ENCODE measurements at regions not wholly inside any gene's neighbourhood (a gene's known extent, or its start where the extent isn't known, plus 50 kb on each side); places are given as distances from the start of the nearest gene placed in this dataset.

DNA sequence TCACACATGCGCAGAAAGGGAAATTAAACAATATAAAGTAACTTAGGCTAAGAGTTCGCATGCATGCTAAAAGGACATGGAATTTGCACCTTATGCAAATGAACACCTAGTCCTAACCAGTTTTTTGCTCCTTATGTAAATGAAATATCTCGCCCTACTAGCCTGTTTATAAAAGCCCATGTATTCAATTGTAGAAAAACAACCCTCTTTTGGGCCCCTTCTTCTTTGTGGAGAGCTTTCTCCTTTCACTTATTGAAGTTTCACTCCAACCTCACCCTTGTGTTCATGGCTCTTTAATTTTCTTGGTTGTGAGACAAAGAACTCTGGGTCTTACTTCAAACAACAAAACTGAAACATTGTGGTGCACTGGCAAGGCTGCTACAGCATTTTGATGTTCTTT, 333.4 kb upstream of the ATXN7L3B start:
- Mint-ChIP-seq H3K4me3 (no peak overlapping the region), H3K9me3 (ENCODE audit: insufficient read depth) (peaks cover 7% of the 10 kb centered on the region), H3K4me1 (no peaks in the 10 kb centered on the region), H3K27ac (no peak overlapping the region), H3K27me3 (no peaks in the 10 kb centered on the region)
- CTCF ChIA-PET: no interaction called here
- Histone ChIP-seq H3K9me3 (ENCODE audit: control extremely low read depth in 1 of 3, control insufficient read depth in 2 of 3, insufficient read depth in 1 of 3, low read length in 2 of 3) (peaks cover 0 to 7% (median 2%) of the 10 kb centered on the region in 3 donors), H2AFZ (ENCODE audit: insufficient read depth, low read depth, low read length, poor library complexity, severe bottlenecking) (no peak overlapping the region), H4K20me1 (ENCODE audit: control insufficient read depth, insufficient read depth, low read length, poor library complexity, severe bottlenecking) (no peaks in the 10 kb centered on the region), H3K27ac (ENCODE audit: low read length in 2 of 2) (no peak overlapping the region), H3K27me3 (replicated peaks in 1 of 4; ENCODE audit: control extremely low read depth in 1 of 4, control insufficient read depth in 3 of 4, insufficient read depth in 4 of 4, low read length in 3 of 4) (no peaks in the 10 kb centered on the region), H3K79me2 (ENCODE audit: control insufficient read depth, insufficient read depth, low read length) (no peaks in the 10 kb centered on the region), H3K4me3 (ENCODE audit: control extremely low read depth in 1 of 5, extremely low read depth in 1 of 5, insufficient read depth in 1 of 5, low read depth in 2 of 5, low read length in 4 of 5) (no peak overlapping the region), H3K4me1 (ENCODE audit: control insufficient read depth in 2 of 2, insufficient read depth in 2 of 2, low read length in 2 of 2) (no peaks in the 10 kb centered on the region), H3K9ac (ENCODE audit: low read length) (no peak overlapping the region), H3K4me2 (replicated peaks; ENCODE audit: low read depth, low read length, poor library complexity, severe bottlenecking) (no peak overlapping the region), H3K36me3 (replicated peaks in 1 of 2; ENCODE audit: control extremely low read depth in 1 of 2, control insufficient read depth in 1 of 2, extremely low read depth in 1 of 2, insufficient read depth in 2 of 2, low read length in 1 of 2) (no peaks in the 10 kb centered on the region)
- intact Hi-C loops (cut with micrococcal nuclease): no loop called here
- POLR2A ChIA-PET: no interaction called here
- DNase-seq: no peak
- 60% methylated on average over 1 of the region's 3 CpGs for WGBS (ENCODE audit: insufficient coverage)
- no peak for ATAC-seq (ENCODE audit: low read depth)
- no peak for TF ChIP-seq EZH2 (IDR thresholded peaks at IDR 0.05; ENCODE audit: borderline replicate concordance, insufficient read depth, low read depth, low read length, poor library complexity, severe bottlenecking)
- TF ChIP-seq, protein P1, sequence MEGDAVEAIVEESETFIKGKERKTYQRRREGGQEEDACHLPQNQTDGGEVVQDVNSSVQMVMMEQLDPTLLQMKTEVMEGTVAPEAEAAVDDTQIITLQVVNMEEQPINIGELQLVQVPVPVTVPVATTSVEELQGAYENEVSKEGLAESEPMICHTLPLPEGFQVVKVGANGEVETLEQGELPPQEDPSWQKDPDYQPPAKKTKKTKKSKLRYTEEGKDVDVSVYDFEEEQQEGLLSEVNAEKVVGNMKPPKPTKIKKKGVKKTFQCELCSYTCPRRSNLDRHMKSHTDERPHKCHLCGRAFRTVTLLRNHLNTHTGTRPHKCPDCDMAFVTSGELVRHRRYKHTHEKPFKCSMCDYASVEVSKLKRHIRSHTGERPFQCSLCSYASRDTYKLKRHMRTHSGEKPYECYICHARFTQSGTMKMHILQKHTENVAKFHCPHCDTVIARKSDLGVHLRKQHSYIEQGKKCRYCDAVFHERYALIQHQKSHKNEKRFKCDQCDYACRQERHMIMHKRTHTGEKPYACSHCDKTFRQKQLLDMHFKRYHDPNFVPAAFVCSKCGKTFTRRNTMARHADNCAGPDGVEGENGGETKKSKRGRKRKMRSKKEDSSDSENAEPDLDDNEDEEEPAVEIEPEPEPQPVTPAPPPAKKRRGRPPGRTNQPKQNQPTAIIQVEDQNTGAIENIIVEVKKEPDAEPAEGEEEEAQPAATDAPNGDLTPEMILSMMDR (IDR thresholded peaks at IDR 0.05): no peak

DNA sequence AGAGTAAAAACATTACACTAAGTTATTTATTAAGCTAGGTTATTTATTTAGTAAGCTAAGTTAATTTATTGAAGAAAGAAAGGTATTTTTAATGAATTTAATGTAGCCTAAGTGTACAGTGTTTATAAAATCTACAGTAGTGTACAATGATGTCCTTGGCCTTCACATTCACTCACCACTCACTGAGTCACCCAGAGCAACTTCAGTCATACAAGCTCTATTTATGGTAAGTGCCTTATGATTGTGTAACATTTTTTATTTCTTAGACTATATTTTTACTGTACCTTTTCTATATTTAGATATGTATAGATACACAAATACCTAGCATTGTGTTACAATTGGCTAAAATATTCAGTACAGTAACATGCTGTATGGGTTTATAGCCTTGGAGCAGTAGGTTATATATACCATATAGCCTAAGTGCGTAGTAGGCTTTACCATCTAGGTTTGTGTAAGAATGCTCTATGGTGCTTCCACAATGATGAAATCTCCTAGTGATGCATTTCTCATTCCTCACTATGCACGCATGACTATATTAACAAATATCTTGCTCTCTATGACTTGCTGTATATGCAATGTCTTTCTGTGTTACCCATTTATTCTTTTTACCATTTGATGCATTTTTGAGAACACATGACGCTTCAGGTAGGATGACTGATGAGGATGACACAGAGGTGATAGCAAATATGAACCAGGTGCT, 309.6 kb upstream of the ATXN7L3B start:
- Histone ChIP-seq H3K27me3 (replicated peaks in 1 of 4; ENCODE audit: control extremely low read depth in 1 of 4, control insufficient read depth in 3 of 4, insufficient read depth in 4 of 4, low read length in 3 of 4) (no peaks in the 10 kb centered on the region), H3K9ac (ENCODE audit: low read length) (no peak overlapping the region), H2AFZ (ENCODE audit: insufficient read depth, low read depth, low read length, poor library complexity, severe bottlenecking) (no peak overlapping the region), H3K9me3 (ENCODE audit: control extremely low read depth in 1 of 3, control insufficient read depth in 2 of 3, insufficient read depth in 1 of 3, low read length in 2 of 3) (no peaks in the 10 kb centered on the region), H3K36me3 (replicated peaks in 1 of 2; ENCODE audit: control extremely low read depth in 1 of 2, control insufficient read depth in 1 of 2, extremely low read depth in 1 of 2, insufficient read depth in 2 of 2, low read length in 1 of 2) (no peaks in the 10 kb centered on the region), H3K4me3 (ENCODE audit: control extremely low read depth in 1 of 5, extremely low read depth in 1 of 5, insufficient read depth in 1 of 5, low read depth in 2 of 5, low read length in 4 of 5) (no peak overlapping the region), H3K4me1 (ENCODE audit: control insufficient read depth in 2 of 2, insufficient read depth in 2 of 2, low read length in 2 of 2) (no peaks in the 10 kb centered on the region), H3K27ac (ENCODE audit: low read length in 2 of 2) (no peak overlapping the region), H4K20me1 (ENCODE audit: control insufficient read depth, insufficient read depth, low read length, poor library complexity, severe bottlenecking) (no peaks in the 10 kb centered on the region), H3K4me2 (replicated peaks; ENCODE audit: low read depth, low read length, poor library complexity, severe bottlenecking) (no peak overlapping the region), H3K79me2 (ENCODE audit: control insufficient read depth, insufficient read depth, low read length) (no peaks in the 10 kb centered on the region)
- ATAC-seq (ENCODE audit: low read depth) (no peak), DNase-seq (no peak)
- no peaks in the 10 kb centered on the region for H3K4me1 Mint-ChIP-seq
- intact Hi-C loops (cut with micrococcal nuclease): no loop called here
- H3K9me3 Mint-ChIP-seq (ENCODE audit: insufficient read depth): no peaks in the 10 kb centered on the region
- TF ChIP-seq EZH2 (IDR thresholded peaks at IDR 0.05; ENCODE audit: borderline replicate concordance, insufficient read depth, low read depth, low read length, poor library complexity, severe bottlenecking): no peak
- TF ChIP-seq, protein P1 (IDR thresholded peaks at IDR 0.05): no peak
- no peak overlapping the region for H3K4me3 Mint-ChIP-seq
- POLR2A ChIA-PET: no interaction called here
- WGBS (ENCODE audit: insufficient coverage): 100% methylated on average over 1 of the region's 3 CpGs
- no peak overlapping the region for H3K27ac Mint-ChIP-seq
- H3K27me3 Mint-ChIP-seq: no peaks in the 10 kb centered on the region
- CTCF ChIA-PET: no interaction called here

All from B cell (primary cell).